Right lung (tissue), 2 donors: ENCODE measurements at regions not wholly inside any gene's neighbourhood (a gene's known extent, or its start where the extent isn't known, plus 50 kb on each side); places are given as distances from the start of the nearest gene placed in this dataset.

Source experiments
- DNase-seq, 2 donors: peaks; one replicate each; pipeline ENCODE4 v3.0.0-alpha.2; 2013

DNA sequence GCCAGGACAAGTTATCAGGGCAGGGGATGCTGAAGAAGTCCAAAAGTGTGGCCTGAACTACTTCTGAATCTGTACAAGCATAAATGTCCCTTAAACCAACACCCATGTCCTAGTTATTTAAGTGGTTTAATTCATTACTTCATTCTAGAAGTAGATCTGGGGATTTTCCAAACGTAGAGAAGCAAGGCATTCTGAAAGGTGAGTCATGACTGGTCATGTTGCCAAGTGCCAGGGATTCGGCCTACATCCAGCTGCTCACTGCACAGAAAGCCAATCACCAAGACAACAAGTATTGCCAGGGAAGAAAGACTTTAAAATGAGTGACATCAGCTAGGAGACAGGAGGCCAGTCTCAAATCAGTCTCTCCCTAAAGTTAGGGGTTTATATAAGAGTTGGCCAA is 396.6 kb downstream of the GABRB3 start:
- no peak for DNase-seq

- DNase-seq = no peak
Observed at GRCh38 chr15:26374806-26375205, 398.1 kb downstream of the GABRB3 start.

GRCh38 chr15:26372706-26373105 is 400.2 kb downstream of the GABRB3 start:
- DNase-seq = no peak

DNA sequence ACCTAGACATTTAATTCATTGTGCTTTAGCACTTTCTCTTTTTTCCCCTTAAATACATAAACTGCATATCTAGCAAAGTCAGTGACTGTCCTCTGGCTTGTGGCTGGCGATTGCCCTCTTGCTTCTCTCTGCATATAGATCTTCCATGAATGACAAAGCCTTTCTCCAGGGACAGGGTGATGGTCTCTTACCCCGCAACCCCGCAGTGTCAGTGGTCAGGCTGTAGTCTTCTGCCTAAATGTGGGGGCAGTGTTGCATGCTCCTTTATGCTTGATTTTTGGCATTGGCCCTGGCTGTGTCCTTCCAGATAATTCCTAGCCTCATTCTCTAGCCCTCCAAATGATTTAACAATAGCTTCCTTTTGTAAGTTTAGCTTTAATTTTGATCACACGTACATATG is 407.8 kb downstream of the GABRB3 start:
- no peak for DNase-seq

GRCh38 chr15:26359855-26360254 is 413.0 kb downstream of the GABRB3 start:
- DNase-seq = no peak

DNA sequence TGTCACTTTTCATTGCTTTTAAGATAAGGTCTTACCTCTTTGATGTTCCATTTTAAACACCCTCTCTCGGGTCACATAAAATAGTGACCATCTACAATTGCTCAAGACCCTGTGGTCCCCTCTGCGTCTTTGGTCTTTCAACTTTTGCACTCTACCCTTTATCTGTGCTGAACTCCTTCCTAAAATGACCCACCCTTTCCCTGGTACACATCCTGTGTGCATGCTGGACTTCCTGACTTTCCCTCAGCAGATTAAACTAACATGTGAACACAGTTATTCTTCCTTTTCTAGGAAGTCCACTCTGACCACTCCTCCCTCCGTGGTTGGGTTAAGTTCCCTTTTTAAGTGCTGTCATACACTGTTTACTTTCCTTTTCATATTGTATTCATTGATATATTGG is 414.2 kb downstream of the GABRB3 start:
- DNase-seq = no peak

GRCh38 chr15:26357653-26358052 is 415.2 kb downstream of the GABRB3 start:
- DNase-seq = no peak

- no peak for DNase-seq
Observed at GRCh38 chr15:26355472-26356074, 417.3 kb downstream of the GABRB3 start.

GRCh38 chr15:26352909-26353308 is 420.0 kb downstream of the GABRB3 start:
- no peak for DNase-seq

- no peak for DNase-seq
Observed at GRCh38 chr15:26352406-26352805, 420.5 kb downstream of the GABRB3 start.

- no peak for DNase-seq
Observed at GRCh38 chr15:26325495-26325894, 447.4 kb downstream of the GABRB3 start.

GRCh38 chr15:26323566-26323965 is 449.3 kb downstream of the GABRB3 start:
- DNase-seq = no peak

- DNase-seq = no peak
Observed at GRCh38 chr15:26318689-26319088, 454.2 kb downstream of the GABRB3 start.

DNA sequence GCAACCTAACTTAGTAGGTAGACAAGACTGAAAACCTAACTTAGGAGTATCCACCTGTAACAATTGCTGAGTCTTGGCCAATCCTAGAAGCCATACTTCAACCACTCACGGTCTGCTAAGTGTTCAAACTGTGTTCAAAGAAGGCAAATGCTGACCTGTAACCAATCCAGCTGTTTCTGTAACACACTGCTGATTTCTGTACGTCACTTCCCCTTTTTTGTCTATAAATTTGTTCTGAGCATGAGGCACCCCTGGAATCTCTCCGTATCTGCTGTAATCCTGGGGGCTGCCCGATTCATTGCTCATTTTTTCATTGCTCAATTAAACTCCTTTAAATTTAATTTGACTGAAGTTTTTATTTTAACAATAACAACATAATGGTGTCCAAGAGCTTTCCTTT is 451.4 kb upstream of the ATP10A start:
- no peak for DNase-seq

DNA sequence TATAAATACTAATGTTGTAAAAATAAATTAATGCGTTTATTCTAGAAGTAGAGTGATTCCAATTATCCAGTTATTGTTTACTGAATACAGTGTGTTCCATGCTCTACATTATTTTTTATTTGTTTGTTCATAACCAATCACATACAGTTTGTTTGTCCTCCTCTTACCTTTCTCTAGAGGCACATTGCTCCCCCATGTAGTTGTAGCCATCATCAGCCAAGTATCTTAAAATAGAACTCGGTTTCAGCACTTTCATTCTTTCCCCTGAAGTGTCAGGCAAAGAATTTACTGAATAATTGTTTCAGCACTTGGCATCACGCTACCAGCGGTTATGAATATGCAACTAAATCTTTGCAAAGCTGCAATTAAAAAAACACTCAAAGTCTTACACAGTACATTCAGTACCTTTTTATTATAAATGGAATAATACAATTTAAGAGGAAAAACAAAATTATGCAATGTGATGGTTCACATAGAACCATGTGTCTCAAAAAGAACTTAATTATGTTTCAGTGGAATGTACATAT is 448.6 kb upstream of the ATP10A start:
- no peak for DNase-seq

- DNase-seq = no peak
Observed at GRCh38 chr15:26298659-26299170, 435.6 kb upstream of the ATP10A start.

- DNase-seq = no peak
Observed at GRCh38 chr15:26298010-26298658, 435.0 kb upstream of the ATP10A start.

GRCh38 chr15:26295336-26296085 is 432.4 kb upstream of the ATP10A start:
- no peak for DNase-seq

- no peak for DNase-seq
Observed at GRCh38 chr15:26294059-26294689, 431.0 kb upstream of the ATP10A start.

DNA sequence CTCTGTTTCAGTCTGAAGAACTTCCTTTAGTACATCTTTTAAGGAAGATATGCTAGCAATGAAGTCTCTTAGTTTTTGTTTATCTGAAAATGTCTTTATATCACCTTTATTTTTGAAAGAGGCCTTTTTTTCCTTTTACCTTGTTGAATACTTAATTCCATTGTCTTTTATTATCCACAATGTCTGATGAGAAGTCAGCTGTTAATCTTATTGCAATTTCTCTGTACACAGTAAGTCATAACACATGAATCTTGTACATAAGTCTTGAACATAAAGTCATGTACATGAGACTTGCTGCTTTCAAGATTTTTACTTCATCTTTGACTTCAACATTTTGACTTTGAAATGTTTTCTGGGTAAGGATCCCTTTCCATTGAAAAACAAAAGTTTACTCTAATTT is 424.3 kb upstream of the ATP10A start:
- DNase-seq = no peak

GRCh38 chr15:26280281-26280680 is 417.2 kb upstream of the ATP10A start:
- DNase-seq = no peak

- DNase-seq = no peak
Observed at GRCh38 chr15:26261966-26262365, 398.8 kb upstream of the ATP10A start.
